CD14-positive monocyte (primary cell): ENCODE measurements at regions not wholly inside any gene's neighbourhood (a gene's known extent, or its start where the extent isn't known, plus 50 kb on each side); places are given as distances from the start of the nearest gene placed in this dataset.
A peak's percentile ranks its signal among the peaks of the same experiment; 100 is the strongest.

Experiments used
- DNase-seq, 3 donors: peaks; one replicate each; pipeline ENCODE4 v3.0.0-alpha.2; 2011 to 2022
- H2AFZ ChIP-seq: 2 replicates; pipeline ENCODE4 v1.6.0; 2012; ENCODE audit warnings: mild to moderate bottlenecking, low read depth, low read length, inconsistent platforms; ENCODE audit not compliant: insufficient read depth, poor library complexity, severe bottlenecking
- H3K27ac ChIP-seq, 2 donors: 1 replicate in 1 of 2; 2 replicates in 1 of 2; pipeline ENCODE4 v1.5.1; 2012 to 2013; ENCODE audit warnings: low read length in 2 of 2, control low read depth in 1 of 2, inconsistent platforms in 1 of 2, low read depth in 1 of 2, mild to moderate bottlenecking in 1 of 2
- H3K27me3 ChIP-seq, 2 donors: one replicate each; pipeline versions ENCODE4 v1.6.0 to v1.6.1; 2011 to 2013; ENCODE audit warnings: low read length in 2 of 2; ENCODE audit not compliant: control insufficient read depth in 2 of 2, insufficient read depth in 2 of 2
- H3K36me3 ChIP-seq, 2 donors: replicated peaks in 1 of 2; 1 replicate in 1 of 2; 2 replicates in 1 of 2; pipeline versions ENCODE4 v1.5.1 to v1.6.1; 2012 to 2013; ENCODE audit warnings: low read length in 2 of 2, control low read depth in 1 of 2, inconsistent platforms in 1 of 2, mild to moderate bottlenecking in 1 of 2; ENCODE audit not compliant: insufficient read depth in 2 of 2, control insufficient read depth in 1 of 2
- H3K4me1 ChIP-seq, 2 donors: 1 replicate in 1 of 2; 2 replicates in 1 of 2; pipeline versions ENCODE4 v1.5.1 to v1.6.1; 2012 to 2013; ENCODE audit warnings: low read length in 2 of 2, control low read depth in 1 of 2, inconsistent platforms in 1 of 2, mild to moderate bottlenecking in 1 of 2, moderate library complexity in 1 of 2; ENCODE audit not compliant: insufficient read depth in 2 of 2, control insufficient read depth in 1 of 2
- H3K4me2 ChIP-seq: replicated peaks from 2 replicates; pipeline ENCODE3; 2012; ENCODE audit warnings: low read length, moderate library complexity, mild to moderate bottlenecking; ENCODE audit not compliant: poor library complexity, severe bottlenecking; ENCODE audit errors: extremely low read depth
- H3K4me3 ChIP-seq, 3 experiments: fragments of 200-600 bp in 1 of 3; sonication (generic) in 1 of 3; replicated peaks in 1 of 3; 1 replicate in 2 of 3; 2 replicates in 1 of 3; pipeline ENCODE4 v1.5.1; 2011 to 2013; ENCODE audit warnings: low read length in 3 of 3, mild to moderate bottlenecking in 3 of 3, control low read depth in 2 of 3, low read depth in 2 of 3, inconsistent platforms in 1 of 3, moderate library complexity in 1 of 3
- H3K79me2 ChIP-seq: 2 replicates; pipeline ENCODE4 v1.6.0; 2012; ENCODE audit warnings: mild to moderate bottlenecking, control low read depth, inconsistent platforms, low read length, moderate library complexity; ENCODE audit not compliant: insufficient read depth
- H3K9ac ChIP-seq: 2 replicates; pipeline ENCODE4 v1.6.0; 2017; ENCODE audit warnings: low read length, mild to moderate bottlenecking; ENCODE audit not compliant: insufficient read depth, poor library complexity, severe bottlenecking
- H3K9me3 ChIP-seq, 2 donors: replicated peaks in 1 of 2; 1 replicate in 1 of 2; 2 replicates in 1 of 2; pipeline versions ENCODE4 v1.5.1 to v1.6.1; 2012 to 2013; ENCODE audit warnings: low read length in 2 of 2, control low read depth in 1 of 2; ENCODE audit not compliant: control insufficient read depth in 1 of 2, insufficient read depth in 1 of 2
- H4K20me1 ChIP-seq: 2 replicates; pipeline ENCODE4 v1.6.0; 2012; ENCODE audit warnings: mild to moderate bottlenecking, low read length, control low read depth, moderate library complexity; ENCODE audit not compliant: insufficient read depth
- H3K27ac Mint-ChIP-seq, 7 donors: one replicate each; pipeline ENCODE4 v1.8.0; 2020; ENCODE audit warnings: mild to moderate bottlenecking in 7 of 7, mixed read lengths in 7 of 7, moderate library complexity in 6 of 7, inconsistent platforms in 2 of 7
- H3K27me3 Mint-ChIP-seq, 3 donors: one replicate each; pipeline ENCODE4 v1.8.0; 2021 to 2022; ENCODE audit warnings: low read depth in 3 of 3, mild to moderate bottlenecking in 3 of 3, mixed read lengths in 3 of 3, moderate library complexity in 3 of 3, inconsistent platforms in 1 of 3
- H3K36me3 Mint-ChIP-seq, 2 donors: one replicate each; pipeline ENCODE4 v1.8.0; 2020; ENCODE audit warnings: mixed read lengths in 2 of 2, inconsistent platforms in 1 of 2, mild to moderate bottlenecking in 1 of 2
- H3K4me1 Mint-ChIP-seq: one replicate; pipeline ENCODE4 v1.8.0; 2020; ENCODE audit warnings: mild to moderate bottlenecking, mixed read lengths
- H3K4me3 Mint-ChIP-seq, 2 donors: one replicate each; pipeline ENCODE4 v1.8.0; 2020; ENCODE audit warnings: mild to moderate bottlenecking in 2 of 2, mixed read lengths in 2 of 2, moderate library complexity in 1 of 2
- H3K9me3 Mint-ChIP-seq, 7 donors: one replicate each; pipeline ENCODE4 v1.8.0; 2020 to 2022; ENCODE audit warnings: mixed read lengths in 7 of 7, mild to moderate bottlenecking in 6 of 7, moderate library complexity in 6 of 7, inconsistent platforms in 2 of 7
- CTCF ChIP-seq: fragments of 200-600 bp; IDR thresholded peaks from one replicate; pipeline ENCODE4 v1.8.0; 2022; ENCODE audit warnings: antibody characterized with exemption, mild to moderate bottlenecking
- WGBS: methylation state at CpG from one replicate; pipeline ENCODE4 v1.1.5; 2013; ENCODE audit warnings: missing lambda C conversion rate; ENCODE audit not compliant: insufficient coverage; 5-methylcytosine and 5-hydroxymethylcytosine counted together
- intact Hi-C, 2 donors: fragments of 100-400 bp; cut with micrococcal nuclease; formaldehyde crosslinking; loops; one replicate each; pipeline versions ENCODE4 v1.15.0 to v1.15.1; 2023

GRCh38 chr2:176639671-176640070 is 370.4 kb downstream of the MTX2 start:
- Mint-ChIP-seq H3K36me3 (no peaks in the 10 kb centered on the region), H3K27ac (no peak overlapping the region), H3K4me1 (peaks cover 5% of the 10 kb centered on the region), H3K27me3 (peaks cover 65 to 83% (median 73%) of the 10 kb centered on the region in 3 donors), H3K4me3 (peak overlapping the region in 1 of 2 donors; percentile 48), H3K9me3 (peaks cover 0 to 6% (median 0%) of the 10 kb centered on the region in 7 donors)
- peaks cover 0 to 8% of the 10 kb centered on the region in 2 donors for H3K9me3 ChIP-seq
- H3K27ac ChIP-seq = no peak overlapping the region
- no peaks in the 10 kb centered on the region for H4K20me1 ChIP-seq
- H3K27me3 ChIP-seq = peaks cover 69 to 94% of the 10 kb centered on the region in 2 donors
- intact Hi-C loops = no loop called here
- WGBS = 50% methylated on average over 1 of the region's 5 CpGs
- H3K4me1 ChIP-seq = peaks cover 0 to 12% of the 10 kb centered on the region in 2 donors
- no peak overlapping the region for H3K4me3 ChIP-seq
- TF ChIP-seq CTCF = no peak
- H3K9ac ChIP-seq = no peak overlapping the region
- H3K79me2 ChIP-seq = no peaks in the 10 kb centered on the region
- no peak for DNase-seq
- H3K36me3 ChIP-seq = no peaks in the 10 kb centered on the region
- H3K4me2 ChIP-seq = no peak overlapping the region
- H2AFZ ChIP-seq = no peak overlapping the region

- peaks cover 5% of the 10 kb centered on the region for H3K4me1 Mint-ChIP-seq
- no peak overlapping the region for H3K27ac ChIP-seq
- peaks cover 0 to 12% of the 10 kb centered on the region in 2 donors for H3K4me1 ChIP-seq
- H3K9me3 Mint-ChIP-seq = peaks cover 0 to 6% (median 0%) of the 10 kb centered on the region in 7 donors
- DNase-seq = no peak
- H3K4me3 ChIP-seq = no peak overlapping the region
- H3K27ac Mint-ChIP-seq = no peak overlapping the region
- no peaks in the 10 kb centered on the region for H3K36me3 Mint-ChIP-seq
- no peaks in the 10 kb centered on the region for H3K79me2 ChIP-seq
- no peaks in the 10 kb centered on the region for H3K36me3 ChIP-seq
- peaks cover 72 to 92% of the 10 kb centered on the region in 2 donors for H3K27me3 ChIP-seq
- H3K27me3 Mint-ChIP-seq = peaks cover 60 to 82% (median 69%) of the 10 kb centered on the region in 3 donors
- intact Hi-C loops = no loop called here
- no peak overlapping the region for H2AFZ ChIP-seq
- no peak overlapping the region for H3K4me3 Mint-ChIP-seq
- no peaks in the 10 kb centered on the region for H4K20me1 ChIP-seq
- TF ChIP-seq CTCF = no peak
- peaks cover 0 to 8% of the 10 kb centered on the region in 2 donors for H3K9me3 ChIP-seq
- no peak overlapping the region for H3K4me2 ChIP-seq
- WGBS = no CpG with 5 or more reads among the region's 2 CpGs
- no peak overlapping the region for H3K9ac ChIP-seq
Observed at GRCh38 chr2:176641436-176641835, 372.2 kb downstream of the MTX2 start.
